ENCODE measurements at regions not wholly inside any gene's neighbourhood (a gene's known extent, or its start where the extent isn't known, plus 50 kb on each side); places are given as distances from the start of the nearest gene placed in this dataset.

DNA sequence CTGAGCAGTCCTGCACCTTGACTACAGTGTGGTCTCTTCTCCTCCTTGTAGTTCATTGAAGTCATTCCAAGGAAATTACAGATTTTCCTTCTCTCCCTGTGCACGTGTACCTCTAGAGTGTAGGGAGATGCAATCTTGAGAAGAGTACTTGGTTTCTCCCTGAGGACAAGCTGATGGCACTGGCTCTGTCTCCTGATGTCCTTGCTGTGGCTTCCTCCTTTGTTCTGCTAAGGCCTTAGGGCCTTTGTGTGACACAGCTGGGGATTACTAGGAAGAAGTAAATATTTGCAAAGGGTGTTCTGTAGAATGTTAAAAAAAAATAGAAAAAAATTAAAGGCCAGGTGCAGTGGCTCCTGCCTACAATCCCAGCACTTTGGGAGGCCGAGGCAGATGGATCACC lies 66.2 kb upstream of the APOBEC4 start:
- Histone ChIP-seq H3K27ac (ENCODE audit: low read depth, low read length) (no peak overlapping the region), H3K9ac (ENCODE audit: low read length in 5 of 5) (no peak overlapping the region), H3K27me3 (ENCODE audit: control insufficient read depth in 5 of 5, insufficient read depth in 4 of 5, low read length in 5 of 5) (no peaks in the 10 kb centered on the region), H3K9me3 (ENCODE audit: control insufficient read depth in 5 of 5, low read length in 5 of 5) (peaks cover 0 to 5% (median 0%) of the 10 kb centered on the region in 5 donors), H3K4me1 (ENCODE audit: control insufficient read depth in 5 of 5, insufficient read depth in 5 of 5, low read length in 5 of 5) (peaks cover 0 to 7% (median 2%) of the 10 kb centered on the region in 5 donors), H3K4me3 (ENCODE audit: low read depth in 1 of 5, low read length in 5 of 5) (no peak overlapping the region), H3K36me3 (ENCODE audit: control insufficient read depth in 5 of 5, insufficient read depth in 5 of 5, low read length in 5 of 5) (no peaks in the 10 kb centered on the region)

DNA sequence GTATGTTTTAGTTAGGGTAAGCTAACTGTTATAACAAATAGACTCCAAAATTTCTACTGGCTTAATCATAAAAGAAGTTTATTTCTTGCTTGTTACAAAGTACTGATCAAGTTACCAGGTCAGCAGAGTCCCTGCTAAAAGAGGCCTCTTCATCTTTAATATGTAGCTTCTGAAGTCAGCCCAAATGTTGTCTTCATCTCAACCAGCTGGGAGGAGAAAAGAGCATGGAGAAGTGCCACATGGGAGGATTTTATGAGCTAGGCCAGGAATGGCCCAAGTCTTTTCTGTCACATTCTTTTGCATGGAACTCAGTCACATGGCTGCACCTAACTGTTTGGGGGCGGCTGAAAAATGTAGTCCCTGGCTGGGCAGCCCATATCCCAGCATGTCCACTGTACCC lies 63.2 kb upstream of the APOBEC4 start:
- Histone ChIP-seq H3K4me3 (ENCODE audit: low read depth in 1 of 5, low read length in 5 of 5) (no peak overlapping the region), H3K27me3 (ENCODE audit: control insufficient read depth in 5 of 5, insufficient read depth in 4 of 5, low read length in 5 of 5) (no peaks in the 10 kb centered on the region), H3K9ac (ENCODE audit: low read length in 5 of 5) (no peak overlapping the region), H3K9me3 (ENCODE audit: control insufficient read depth in 5 of 5, low read length in 5 of 5) (no peaks in the 10 kb centered on the region), H3K4me1 (ENCODE audit: control insufficient read depth in 5 of 5, insufficient read depth in 5 of 5, low read length in 5 of 5) (peaks cover 0 to 18% (median 6%) of the 10 kb centered on the region in 5 donors), H3K36me3 (ENCODE audit: control insufficient read depth in 5 of 5, insufficient read depth in 5 of 5, low read length in 5 of 5) (no peaks in the 10 kb centered on the region), H3K27ac (ENCODE audit: low read depth, low read length) (no peak overlapping the region)

DNA sequence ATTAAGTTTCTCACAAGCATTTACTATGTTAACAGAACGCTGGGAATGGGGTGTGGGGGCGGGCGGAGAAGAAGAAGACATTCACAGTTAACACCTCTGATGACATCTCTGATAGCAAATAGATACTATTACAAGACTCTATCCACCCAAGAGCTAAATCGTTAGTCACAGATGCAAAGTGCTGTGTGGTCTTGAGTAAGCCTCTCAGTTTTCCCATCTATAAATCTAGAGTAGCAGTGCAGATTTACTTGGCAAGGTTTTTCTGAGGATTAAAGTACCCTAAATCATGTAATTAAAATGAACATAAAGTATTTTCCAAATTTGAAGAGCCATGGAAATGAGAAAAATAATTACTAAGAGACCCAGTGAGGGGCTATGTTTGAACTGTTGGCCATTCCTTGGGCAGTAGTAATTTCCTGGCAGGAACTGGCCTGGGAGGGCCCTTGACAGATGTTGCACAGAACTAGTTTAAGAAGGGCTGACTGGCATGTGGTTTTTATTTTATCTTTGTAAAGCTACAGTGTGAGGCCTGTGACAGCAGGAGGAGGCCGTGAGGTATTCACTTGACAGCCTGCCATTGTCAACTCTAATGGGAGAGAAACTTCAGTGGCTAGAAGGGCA lies 58.7 kb upstream of the APOBEC4 start:
- no peak overlapping the region for H3K27ac ChIP-seq (ENCODE audit: low read depth, low read length)
- peaks cover 0 to 14% (median 6%) of the 10 kb centered on the region in 5 donors for H3K4me1 ChIP-seq (ENCODE audit: control insufficient read depth in 5 of 5, insufficient read depth in 5 of 5, low read length in 5 of 5)
- H3K9me3 ChIP-seq (ENCODE audit: control insufficient read depth in 5 of 5, low read length in 5 of 5), result no peaks in the 10 kb centered on the region
- H3K36me3 ChIP-seq (ENCODE audit: control insufficient read depth in 5 of 5, insufficient read depth in 5 of 5, low read length in 5 of 5), result no peaks in the 10 kb centered on the region
- no peaks in the 10 kb centered on the region for H3K27me3 ChIP-seq (ENCODE audit: control insufficient read depth in 5 of 5, insufficient read depth in 4 of 5, low read length in 5 of 5)
- no peak overlapping the region for H3K9ac ChIP-seq (ENCODE audit: low read length in 5 of 5)
- H3K4me3 ChIP-seq (ENCODE audit: low read depth in 1 of 5, low read length in 5 of 5), result no peak overlapping the region

DNA sequence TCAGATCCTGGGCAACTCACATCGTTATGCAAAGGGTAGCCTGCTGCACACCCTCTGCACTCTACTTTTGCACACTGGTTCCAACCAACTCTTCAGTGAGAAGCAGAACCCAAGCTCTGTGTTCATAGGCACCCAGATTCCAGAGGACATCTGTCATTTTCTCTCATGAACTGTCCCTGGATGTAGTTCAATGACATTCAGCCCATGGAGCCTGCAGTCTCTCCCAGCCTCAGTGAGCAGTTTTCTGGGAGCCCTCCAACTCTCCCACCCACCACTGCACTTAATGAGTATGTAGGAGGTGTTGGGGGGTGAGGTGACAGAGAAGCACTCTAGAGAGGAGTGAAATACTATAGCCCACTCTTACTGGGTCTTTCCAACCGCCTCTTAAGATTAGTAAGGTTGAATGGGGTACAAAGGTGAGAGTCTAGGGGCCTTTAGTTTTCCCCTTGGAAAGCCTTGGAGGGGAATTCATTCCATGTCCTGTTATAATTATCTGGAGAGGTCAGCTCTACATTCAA lies 58.1 kb upstream of the APOBEC4 start:
- H3K27ac ChIP-seq (ENCODE audit: low read depth, low read length), result no peak overlapping the region
- no peak overlapping the region for H3K9ac ChIP-seq (ENCODE audit: low read length in 5 of 5)

DNA sequence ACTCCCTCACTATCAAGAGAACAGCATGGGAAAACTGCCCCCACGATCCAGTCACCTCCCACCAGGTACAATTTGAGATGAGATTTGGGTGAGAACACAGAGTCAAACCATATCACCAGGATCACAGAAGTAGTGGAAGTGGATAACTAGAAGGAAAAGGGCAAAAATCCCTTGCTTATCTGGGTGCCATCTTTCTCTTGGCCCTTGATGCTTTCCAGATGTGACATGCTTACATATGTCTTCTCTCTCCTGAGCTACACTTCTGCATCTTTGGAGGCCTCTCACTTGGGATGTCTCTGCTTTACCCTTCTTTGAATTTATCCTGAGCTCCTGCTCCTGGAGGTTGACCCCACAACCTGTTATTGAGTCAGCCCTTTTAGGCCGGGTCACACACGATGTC lies 57.6 kb upstream of the APOBEC4 start:
- H3K4me1 ChIP-seq (ENCODE audit: control insufficient read depth in 5 of 5, insufficient read depth in 5 of 5, low read length in 5 of 5), result peaks cover 0 to 11% (median 6%) of the 10 kb centered on the region in 5 donors
- no peak overlapping the region for H3K9ac ChIP-seq (ENCODE audit: low read length in 5 of 5)
- no peaks in the 10 kb centered on the region for H3K36me3 ChIP-seq (ENCODE audit: control insufficient read depth in 5 of 5, insufficient read depth in 5 of 5, low read length in 5 of 5)
- no peaks in the 10 kb centered on the region for H3K9me3 ChIP-seq (ENCODE audit: control insufficient read depth in 5 of 5, low read length in 5 of 5)
- H3K27me3 ChIP-seq (ENCODE audit: control insufficient read depth in 5 of 5, insufficient read depth in 4 of 5, low read length in 5 of 5), result no peaks in the 10 kb centered on the region
- no peak overlapping the region for H3K27ac ChIP-seq (ENCODE audit: low read depth, low read length)
- H3K4me3 ChIP-seq (ENCODE audit: low read depth in 1 of 5, low read length in 5 of 5), result no peak overlapping the region

More for the DNA sequence above, 58.1 kb upstream of the APOBEC4 start:
- Histone ChIP-seq H3K4me1 (ENCODE audit: control insufficient read depth in 5 of 5, insufficient read depth in 5 of 5, low read length in 5 of 5) (peaks cover 0 to 11% (median 6%) of the 10 kb centered on the region in 5 donors), H3K4me3 (ENCODE audit: low read depth in 1 of 5, low read length in 5 of 5) (no peak overlapping the region), H3K36me3 (ENCODE audit: control insufficient read depth in 5 of 5, insufficient read depth in 5 of 5, low read length in 5 of 5) (no peaks in the 10 kb centered on the region), H3K27me3 (ENCODE audit: control insufficient read depth in 5 of 5, insufficient read depth in 4 of 5, low read length in 5 of 5) (no peaks in the 10 kb centered on the region), H3K9me3 (ENCODE audit: control insufficient read depth in 5 of 5, low read length in 5 of 5) (no peaks in the 10 kb centered on the region)

DNA sequence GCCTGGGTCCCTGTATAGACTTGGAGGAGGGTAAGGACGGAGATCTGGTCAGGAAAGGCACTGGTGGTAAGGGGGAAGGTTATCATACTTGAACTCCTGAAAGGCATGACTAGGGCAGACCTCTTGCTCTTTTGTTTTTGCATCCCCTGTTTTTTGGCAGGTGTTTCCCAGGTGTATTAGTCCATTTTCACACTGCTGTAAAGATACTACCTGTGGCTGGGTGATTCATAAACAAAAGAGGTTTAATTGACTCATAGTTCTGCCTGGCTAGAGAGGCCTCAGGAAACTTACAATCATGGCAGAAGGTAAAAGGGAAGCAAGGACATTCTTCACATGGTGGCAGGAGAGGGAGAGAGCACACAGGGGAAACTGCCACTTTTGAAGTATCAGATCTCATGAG lies 57.2 kb upstream of the APOBEC4 start:
- no peak overlapping the region for H3K27ac ChIP-seq (ENCODE audit: low read depth, low read length)
- no peaks in the 10 kb centered on the region for H3K36me3 ChIP-seq (ENCODE audit: control insufficient read depth in 5 of 5, insufficient read depth in 5 of 5, low read length in 5 of 5)
- peaks cover 0 to 11% (median 6%) of the 10 kb centered on the region in 5 donors for H3K4me1 ChIP-seq (ENCODE audit: control insufficient read depth in 5 of 5, insufficient read depth in 5 of 5, low read length in 5 of 5)
- no peaks in the 10 kb centered on the region for H3K9me3 ChIP-seq (ENCODE audit: control insufficient read depth in 5 of 5, low read length in 5 of 5)
- no peak overlapping the region for H3K4me3 ChIP-seq (ENCODE audit: low read depth in 1 of 5, low read length in 5 of 5)
- no peaks in the 10 kb centered on the region for H3K27me3 ChIP-seq (ENCODE audit: control insufficient read depth in 5 of 5, insufficient read depth in 4 of 5, low read length in 5 of 5)
- no peak overlapping the region for H3K9ac ChIP-seq (ENCODE audit: low read length in 5 of 5)

DNA sequence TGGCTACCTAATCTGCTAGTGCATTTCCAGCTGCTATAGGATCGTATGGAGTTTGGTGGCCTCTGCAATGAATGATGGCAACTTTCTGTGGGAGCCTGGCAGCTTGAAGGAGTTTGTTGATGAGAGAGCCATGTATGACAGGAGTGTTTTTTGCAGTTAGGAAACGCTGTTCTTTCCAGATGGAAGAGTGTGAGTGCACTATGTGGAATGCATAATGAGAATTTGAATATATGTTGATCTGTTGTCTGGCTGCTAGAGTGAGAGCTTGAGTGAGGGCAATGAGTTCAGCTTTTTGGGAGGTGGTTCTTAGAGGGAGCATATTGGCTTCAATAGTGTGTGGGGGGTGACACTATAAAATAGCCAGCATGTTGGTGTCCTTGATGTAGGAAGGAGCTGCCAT lies 51.0 kb upstream of the APOBEC4 start:
- Histone ChIP-seq H3K9ac (ENCODE audit: low read length in 5 of 5) (no peak overlapping the region), H3K4me1 (ENCODE audit: control insufficient read depth in 5 of 5, insufficient read depth in 5 of 5, low read length in 5 of 5) (peaks cover 0 to 5% (median 0%) of the 10 kb centered on the region in 5 donors), H3K4me3 (ENCODE audit: low read depth in 1 of 5, low read length in 5 of 5) (no peak overlapping the region), H3K27ac (ENCODE audit: low read depth, low read length) (no peak overlapping the region), H3K27me3 (ENCODE audit: control insufficient read depth in 5 of 5, insufficient read depth in 4 of 5, low read length in 5 of 5) (no peaks in the 10 kb centered on the region), H3K36me3 (ENCODE audit: control insufficient read depth in 5 of 5, insufficient read depth in 5 of 5, low read length in 5 of 5) (no peaks in the 10 kb centered on the region), H3K9me3 (ENCODE audit: control insufficient read depth in 5 of 5, low read length in 5 of 5) (no peaks in the 10 kb centered on the region)
